Panc1 (cell line): ENCODE measurements at regions not wholly inside any gene's neighbourhood (a gene's known extent, or its start where the extent isn't known, plus 50 kb on each side); places are given as distances from the start of the nearest gene placed in this dataset.

Experiments used
- ATAC-seq: fragments of 200-7000 bp; cut with Tn5 transposase; 2 replicates; pipeline ENCODE4 v1.9.1; 2020; ENCODE audit warnings: mild to moderate bottlenecking, moderate library complexity
- BruUV-seq: library from RNA; stranded (reverse); fragments of 400-500 nt; replicated peaks from 2 replicates; lab custom pipeline; 2021; lab: Mats Ljungman, UMichigan
- CTCF ChIA-PET: fragments of 300-600 bp; sonication (Branson Sonifier 250); formaldehyde crosslinking; loops from one replicate; lab custom pipeline; 2022; ENCODE audit warnings: antibody characterized with exemption; lab: Charles Lee
- POLR2A ChIA-PET: fragments of 300-600 bp; sonication (Branson Sonifier 250); formaldehyde crosslinking; loops from one replicate; lab custom pipeline; 2022; ENCODE audit warnings: antibody characterized with exemption; lab: Charles Lee
- DNase-seq: peaks from one replicate; pipeline ENCODE4 v3.0.0-alpha.2; 2010; ENCODE audit warnings: low read depth, low spot score
- H3K27ac ChIP-seq: 2 replicates; pipeline ENCODE4 v1.5.1; 2011; ENCODE audit warnings: mild to moderate bottlenecking, low read length, inconsistent platforms
- H3K27me3 ChIP-seq: fragments of 200-500 bp; sonication (Bioruptor generic); 2 replicates; pipeline ENCODE4 v1.6.0; 2014; ENCODE audit warnings: low read length, inconsistent platforms; ENCODE audit not compliant: control insufficient read depth, insufficient read depth
- H3K36me3 ChIP-seq: fragments of 200-500 bp; sonication (Bioruptor generic); 2 replicates; pipeline ENCODE4 v1.5.1; 2014; ENCODE audit warnings: inconsistent platforms, mild to moderate bottlenecking, low read length, moderate library complexity; ENCODE audit not compliant: control insufficient read depth, insufficient read depth
- H3K4me1 ChIP-seq: 2 replicates; pipeline ENCODE4 v1.5.1; 2011; ENCODE audit warnings: inconsistent platforms, mild to moderate bottlenecking, low read length, moderate library complexity; ENCODE audit not compliant: control insufficient read depth, insufficient read depth
- H3K4me3 ChIP-seq, 2 experiments: 2 replicates each; pipeline ENCODE4 v1.5.1; 2011 to 2012; ENCODE audit warnings: low read depth in 2 of 2, low read length in 2 of 2, mild to moderate bottlenecking in 2 of 2, inconsistent platforms in 1 of 2, moderate library complexity in 1 of 2
- H3K9me3 ChIP-seq: fragments of 200-500 bp; sonication (Bioruptor generic); 2 replicates; pipeline ENCODE4 v1.5.1; 2014; ENCODE audit warnings: low read depth, mild to moderate bottlenecking, inconsistent platforms, low read length, moderate library complexity; ENCODE audit not compliant: control insufficient read depth, insufficient read depth
- POLR2AphosphoS5 ChIP-seq: IDR thresholded peaks from 2 replicates; pipeline ENCODE4 v1.6.1; 2012; ENCODE audit warnings: mild to moderate bottlenecking, low read depth, low read length, moderate library complexity
- SIN3A ChIP-seq: IDR thresholded peaks from 2 replicates; pipeline ENCODE4 v1.6.1; 2012; ENCODE audit warnings: low read depth, mild to moderate bottlenecking, low read length, moderate library complexity, borderline replicate concordance; ENCODE audit not compliant: insufficient read depth
- TCF7L2 ChIP-seq: IDR thresholded peaks from 2 replicates; pipeline ENCODE4 v1.6.1; 2011; ENCODE audit warnings: mild to moderate bottlenecking, low read depth, low read length, inconsistent platforms
- in situ Hi-C: cut with HindIII; loops from 2 replicates; pipeline ENCODE4 v1.10.0; 2016; ENCODE audit warnings: low sequenced_read_pairs, low pct_unique_long_range_greater_than_20kb
- intact Hi-C: fragments of 100-400 bp; cut with micrococcal nuclease; formaldehyde crosslinking; loops from one replicate; pipeline ENCODE4 v1.10.0; 2022; ENCODE audit not compliant: unreplicated experiment
- TF ChIP-seq, protein P1 (sequence below), 2 experiments: IDR thresholded peaks; 2 replicates each; pipeline ENCODE4 v1.6.1; 2011 to 2012; ENCODE audit warnings: low read depth in 2 of 2, control low read depth in 1 of 2, low read length in 1 of 2, mild to moderate bottlenecking in 1 of 2, moderate library complexity in 1 of 2; ENCODE audit not compliant: insufficient read depth in 1 of 2
- TF ChIP-seq, protein P2 (sequence below): fragments of 450-650 bp; IDR thresholded peaks from 2 replicates; pipeline ENCODE4 v1.5.1; 2017; ENCODE audit warnings: mild to moderate bottlenecking

DNA sequence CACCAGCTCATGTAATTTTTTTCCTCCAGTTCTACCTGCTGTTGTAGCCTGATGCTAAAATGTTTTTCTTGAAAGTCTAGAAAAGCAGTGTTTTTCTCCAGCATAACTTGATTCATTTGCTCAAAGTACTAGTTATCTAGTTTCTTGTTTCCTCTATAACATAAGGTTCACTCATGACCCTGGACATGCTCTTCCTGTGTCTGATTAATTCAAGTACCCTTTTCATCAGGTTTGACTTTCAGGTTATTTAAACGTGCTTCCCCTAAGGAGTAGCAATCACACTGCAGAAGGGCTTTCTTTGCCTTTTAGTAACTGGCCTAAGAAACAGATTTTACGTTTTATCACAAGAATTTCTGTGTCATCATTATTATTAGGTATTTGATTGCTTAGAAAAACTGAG lies 66.8 kb upstream of the EGFL6 start:
- no TSS peak for BruUV-seq
- DNase-seq (no peak), ATAC-seq (no peak)
- no peaks in the 10 kb centered on the region for H3K9me3 ChIP-seq
- H3K4me3 ChIP-seq, result no peak overlapping the region
- no peaks in the 10 kb centered on the region for H3K36me3 ChIP-seq
- TF ChIP-seq POLR2AphosphoS5 (no peak), SIN3A (no peak), TCF7L2 (no peak)
- TF ChIP-seq, protein P1, sequence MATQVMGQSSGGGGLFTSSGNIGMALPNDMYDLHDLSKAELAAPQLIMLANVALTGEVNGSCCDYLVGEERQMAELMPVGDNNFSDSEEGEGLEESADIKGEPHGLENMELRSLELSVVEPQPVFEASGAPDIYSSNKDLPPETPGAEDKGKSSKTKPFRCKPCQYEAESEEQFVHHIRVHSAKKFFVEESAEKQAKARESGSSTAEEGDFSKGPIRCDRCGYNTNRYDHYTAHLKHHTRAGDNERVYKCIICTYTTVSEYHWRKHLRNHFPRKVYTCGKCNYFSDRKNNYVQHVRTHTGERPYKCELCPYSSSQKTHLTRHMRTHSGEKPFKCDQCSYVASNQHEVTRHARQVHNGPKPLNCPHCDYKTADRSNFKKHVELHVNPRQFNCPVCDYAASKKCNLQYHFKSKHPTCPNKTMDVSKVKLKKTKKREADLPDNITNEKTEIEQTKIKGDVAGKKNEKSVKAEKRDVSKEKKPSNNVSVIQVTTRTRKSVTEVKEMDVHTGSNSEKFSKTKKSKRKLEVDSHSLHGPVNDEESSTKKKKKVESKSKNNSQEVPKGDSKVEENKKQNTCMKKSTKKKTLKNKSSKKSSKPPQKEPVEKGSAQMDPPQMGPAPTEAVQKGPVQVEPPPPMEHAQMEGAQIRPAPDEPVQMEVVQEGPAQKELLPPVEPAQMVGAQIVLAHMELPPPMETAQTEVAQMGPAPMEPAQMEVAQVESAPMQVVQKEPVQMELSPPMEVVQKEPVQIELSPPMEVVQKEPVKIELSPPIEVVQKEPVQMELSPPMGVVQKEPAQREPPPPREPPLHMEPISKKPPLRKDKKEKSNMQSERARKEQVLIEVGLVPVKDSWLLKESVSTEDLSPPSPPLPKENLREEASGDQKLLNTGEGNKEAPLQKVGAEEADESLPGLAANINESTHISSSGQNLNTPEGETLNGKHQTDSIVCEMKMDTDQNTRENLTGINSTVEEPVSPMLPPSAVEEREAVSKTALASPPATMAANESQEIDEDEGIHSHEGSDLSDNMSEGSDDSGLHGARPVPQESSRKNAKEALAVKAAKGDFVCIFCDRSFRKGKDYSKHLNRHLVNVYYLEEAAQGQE (IDR thresholded peaks at IDR 0.05; ENCODE audit: insufficient read depth in 1 of 2, low read depth in 2 of 2, low read length in 1 of 2), result no peak
- TF ChIP-seq, protein P2, sequence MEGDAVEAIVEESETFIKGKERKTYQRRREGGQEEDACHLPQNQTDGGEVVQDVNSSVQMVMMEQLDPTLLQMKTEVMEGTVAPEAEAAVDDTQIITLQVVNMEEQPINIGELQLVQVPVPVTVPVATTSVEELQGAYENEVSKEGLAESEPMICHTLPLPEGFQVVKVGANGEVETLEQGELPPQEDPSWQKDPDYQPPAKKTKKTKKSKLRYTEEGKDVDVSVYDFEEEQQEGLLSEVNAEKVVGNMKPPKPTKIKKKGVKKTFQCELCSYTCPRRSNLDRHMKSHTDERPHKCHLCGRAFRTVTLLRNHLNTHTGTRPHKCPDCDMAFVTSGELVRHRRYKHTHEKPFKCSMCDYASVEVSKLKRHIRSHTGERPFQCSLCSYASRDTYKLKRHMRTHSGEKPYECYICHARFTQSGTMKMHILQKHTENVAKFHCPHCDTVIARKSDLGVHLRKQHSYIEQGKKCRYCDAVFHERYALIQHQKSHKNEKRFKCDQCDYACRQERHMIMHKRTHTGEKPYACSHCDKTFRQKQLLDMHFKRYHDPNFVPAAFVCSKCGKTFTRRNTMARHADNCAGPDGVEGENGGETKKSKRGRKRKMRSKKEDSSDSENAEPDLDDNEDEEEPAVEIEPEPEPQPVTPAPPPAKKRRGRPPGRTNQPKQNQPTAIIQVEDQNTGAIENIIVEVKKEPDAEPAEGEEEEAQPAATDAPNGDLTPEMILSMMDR, result no peak
- in situ Hi-C loops, result no loop called here
- intact Hi-C loops, result no loop called here
- no peaks in the 10 kb centered on the region for H3K27me3 ChIP-seq
- no peak overlapping the region for H3K27ac ChIP-seq
- CTCF ChIA-PET, result no interaction called here
- POLR2A ChIA-PET, result no interaction called here
- no peaks in the 10 kb centered on the region for H3K4me1 ChIP-seq

- Histone ChIP-seq H3K9me3 (no peaks in the 10 kb centered on the region), H3K27ac (no peak overlapping the region), H3K4me1 (no peaks in the 10 kb centered on the region), H3K36me3 (no peaks in the 10 kb centered on the region), H3K27me3 (no peaks in the 10 kb centered on the region), H3K4me3 (no peak overlapping the region)
- TF ChIP-seq POLR2AphosphoS5 (no peak), SIN3A (no peak), TCF7L2 (no peak)
- TF ChIP-seq, protein P1 (IDR thresholded peaks at IDR 0.05; ENCODE audit: insufficient read depth in 1 of 2, low read depth in 2 of 2, low read length in 1 of 2), result no peak
- TF ChIP-seq, protein P2, result no peak
- no peak for DNase-seq
- ChIA-PET CTCF (no interaction called here), POLR2A (no interaction called here)
- no peak for ATAC-seq
- intact Hi-C loops (no loop called here), in situ Hi-C loops (no loop called here)
- BruUV-seq, result no TSS peak
These were observed 69.7 kb upstream of the EGFL6 start for GRCh38 chrX:13499736-13500135.
